ENCODE measurements at regions not wholly inside any gene's neighbourhood (a gene's known extent, or its start where the extent isn't known, plus 50 kb on each side); places are given as distances from the start of the nearest gene placed in this dataset.
"Not testable (repeated sequence)": the region's sequence is repeated elsewhere in the genome, so short reads cannot be mapped to it uniquely, and the experiment has no call there.

- TF ChIP-seq EZH2 (IDR thresholded peaks at IDR 0.05; ENCODE audit: insufficient read depth, poor library complexity, severe bottlenecking); EZH2phosphoT487 (IDR thresholded peaks at IDR 0.05; ENCODE audit: insufficient read depth, low read depth): not testable (repeated sequence)
Measured at GRCh38 chr9:62837254-62837911, 1647.5 kb downstream of the SPATA31A7 start.
